HG02840 (cell line): ENCODE measurements at regions not wholly inside any gene's neighbourhood (a gene's known extent, or its start where the extent isn't known, plus 50 kb on each side); places are given as distances from the start of the nearest gene placed in this dataset.

Source experiments
- ATAC-seq: cut with Tn5 transposase; IDR thresholded peaks from one replicate; pipeline ENCODE4 v1.9.1; 2021; ENCODE audit warnings: mild to moderate bottlenecking, moderate library complexity, moderate number of reproducible peaks; ENCODE audit not compliant: unreplicated experiment, low FRiP score

DNA sequence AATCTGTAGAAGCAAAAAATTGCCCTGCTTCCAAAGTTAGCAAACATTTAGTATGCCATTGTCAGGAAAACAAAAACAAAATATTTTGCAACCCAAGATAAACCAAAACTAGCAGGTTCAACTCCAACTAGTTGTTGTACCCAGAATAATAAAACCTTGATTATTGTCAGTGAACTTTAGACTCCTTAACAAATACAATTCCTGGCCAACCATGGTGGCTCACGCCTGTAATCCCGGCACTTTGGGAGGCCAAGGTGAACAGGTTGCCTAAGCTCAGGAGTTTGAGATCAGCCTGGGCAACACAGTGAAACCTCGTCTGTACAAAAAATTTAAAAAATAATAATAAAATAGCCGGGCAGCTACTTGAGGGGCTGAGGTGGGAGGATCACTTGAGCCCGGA is 53.6 kb upstream of the EPCAM start:
- no peak for ATAC-seq

DNA sequence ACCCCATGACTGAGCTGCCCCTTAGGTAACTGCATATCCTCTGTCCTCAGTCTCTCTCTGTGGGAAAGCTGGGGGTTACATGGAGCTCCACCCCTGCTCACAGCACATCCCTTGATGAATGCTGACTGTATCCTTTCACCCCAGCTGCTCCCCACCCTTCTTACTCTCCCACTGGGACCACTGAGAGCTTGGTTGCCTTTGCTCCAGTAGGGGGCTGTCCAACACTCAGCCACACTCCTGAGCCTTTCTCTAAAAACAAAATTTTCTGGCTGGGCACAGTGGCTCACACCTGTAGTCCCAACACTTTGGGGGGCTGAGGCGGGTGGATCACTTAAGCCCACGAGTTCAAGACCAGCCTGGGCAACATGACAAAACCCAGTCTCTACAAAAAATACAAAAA is 55.4 kb upstream of the EPCAM start:
- ATAC-seq, result no peak

DNA sequence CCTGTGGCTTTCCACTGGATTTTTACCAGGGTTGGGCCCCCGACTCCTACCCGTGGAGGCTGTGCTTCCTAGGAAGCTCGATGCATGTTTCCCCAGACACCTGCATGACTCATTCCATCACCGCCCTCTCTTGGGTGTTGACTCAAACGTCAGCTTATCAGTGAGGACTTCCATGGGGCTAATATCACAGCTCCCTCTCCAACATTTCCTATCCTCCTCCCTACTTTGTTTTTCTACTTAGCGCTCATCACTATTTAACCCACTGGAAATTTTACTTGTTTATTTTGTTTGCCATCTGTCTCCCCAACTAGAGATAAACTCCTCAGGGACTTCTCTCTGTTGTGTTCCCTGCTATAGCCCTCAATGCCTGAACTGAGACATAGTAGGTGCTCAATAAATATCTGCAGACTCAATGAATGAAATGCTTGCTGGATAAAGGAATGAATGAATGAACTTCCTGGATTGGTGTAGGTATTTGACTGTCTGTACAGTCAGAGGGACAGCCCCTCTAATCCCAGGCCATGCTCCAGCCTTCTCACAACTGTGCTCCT is 55.9 kb upstream of the EPCAM start:
- no peak for ATAC-seq

DNA sequence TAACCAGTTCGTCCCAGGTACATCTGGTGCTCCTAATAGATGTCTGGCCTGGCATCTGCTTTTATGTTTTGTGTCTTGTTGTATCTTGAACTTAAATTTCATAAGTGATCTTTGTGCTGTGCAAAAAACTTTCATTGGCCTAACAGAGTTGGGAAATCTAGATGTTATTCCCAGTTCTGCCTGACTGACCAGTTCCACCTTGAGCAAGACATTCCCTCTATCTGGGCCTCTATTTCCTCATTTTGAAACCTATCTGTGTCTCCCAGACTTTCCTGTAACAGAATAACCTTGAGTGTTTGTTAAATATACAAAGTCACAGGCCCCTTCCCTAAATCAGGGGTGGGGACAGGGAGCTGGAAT is 56.6 kb upstream of the EPCAM start:
- ATAC-seq, result no peak

DNA sequence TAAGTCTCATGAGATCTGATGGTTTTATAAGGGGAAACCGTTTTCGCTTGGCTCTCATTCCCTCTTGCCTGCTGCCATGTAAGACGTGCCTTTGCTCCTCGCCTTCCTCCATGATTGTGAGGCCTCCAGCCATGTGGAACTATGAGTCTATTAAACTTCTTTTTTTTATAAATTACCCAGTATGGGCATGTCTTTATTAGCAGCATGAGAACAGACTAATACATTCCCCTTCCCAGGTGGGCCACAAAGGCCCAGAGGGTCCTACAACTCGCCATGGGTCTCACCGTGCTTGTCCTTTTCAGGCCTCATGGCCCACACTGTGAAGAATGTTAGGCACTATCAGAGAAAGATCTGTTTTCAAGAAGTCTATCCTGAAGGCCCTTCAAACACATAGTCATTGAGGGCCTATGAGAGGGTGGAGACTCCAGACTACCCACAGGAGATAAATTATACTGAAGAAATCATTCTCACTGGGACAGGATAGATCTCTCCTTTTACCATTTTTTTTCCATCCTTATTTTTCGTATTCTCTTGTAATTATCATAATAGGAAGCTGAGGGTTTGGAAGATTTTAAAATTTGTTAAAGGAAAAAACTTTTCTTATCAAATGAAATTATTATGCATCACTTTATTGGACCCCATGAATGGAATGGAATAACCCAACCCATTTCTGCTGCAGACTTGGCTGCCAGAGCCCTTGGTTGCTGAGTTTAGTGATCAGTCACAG is 57.2 kb upstream of the EPCAM start:
- ATAC-seq, result no peak

DNA sequence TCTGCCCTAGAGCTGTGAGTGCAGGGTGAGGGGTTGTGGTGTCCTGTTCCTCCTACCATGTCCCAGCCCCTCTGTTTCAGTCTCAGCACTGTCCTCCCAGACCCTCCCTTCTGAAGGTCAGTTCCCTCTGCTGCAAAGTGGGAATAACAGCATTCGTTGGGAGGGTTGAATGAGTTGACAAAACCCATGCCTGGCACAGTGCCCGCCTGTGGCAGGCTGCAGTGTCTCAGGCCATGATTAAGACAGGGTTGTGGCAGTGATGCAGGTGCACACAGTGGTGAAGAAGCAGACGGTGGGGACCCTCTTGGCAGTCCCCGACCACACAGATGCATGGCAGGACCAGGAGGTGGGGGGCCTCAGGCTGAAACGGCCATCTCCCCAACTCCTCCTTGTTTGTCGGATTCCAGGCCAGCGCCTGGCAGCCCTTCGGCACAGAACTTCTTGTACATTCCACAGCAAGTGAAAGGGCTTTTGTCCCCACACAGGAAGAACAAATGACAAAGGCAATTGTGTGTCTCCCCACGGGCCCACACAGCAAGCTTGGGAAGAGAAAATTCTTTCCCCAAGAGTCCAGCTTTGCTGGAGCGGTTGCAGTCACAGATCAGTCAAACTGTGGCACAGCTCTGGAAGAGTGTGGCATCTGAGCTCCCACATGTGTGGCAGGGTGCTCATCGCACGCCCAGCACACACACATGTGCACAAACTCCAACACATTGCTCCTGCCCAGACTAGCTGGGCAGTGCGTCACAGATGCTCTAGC is 58.1 kb upstream of the EPCAM start:
- peak; percentile 9 for ATAC-seq

DNA sequence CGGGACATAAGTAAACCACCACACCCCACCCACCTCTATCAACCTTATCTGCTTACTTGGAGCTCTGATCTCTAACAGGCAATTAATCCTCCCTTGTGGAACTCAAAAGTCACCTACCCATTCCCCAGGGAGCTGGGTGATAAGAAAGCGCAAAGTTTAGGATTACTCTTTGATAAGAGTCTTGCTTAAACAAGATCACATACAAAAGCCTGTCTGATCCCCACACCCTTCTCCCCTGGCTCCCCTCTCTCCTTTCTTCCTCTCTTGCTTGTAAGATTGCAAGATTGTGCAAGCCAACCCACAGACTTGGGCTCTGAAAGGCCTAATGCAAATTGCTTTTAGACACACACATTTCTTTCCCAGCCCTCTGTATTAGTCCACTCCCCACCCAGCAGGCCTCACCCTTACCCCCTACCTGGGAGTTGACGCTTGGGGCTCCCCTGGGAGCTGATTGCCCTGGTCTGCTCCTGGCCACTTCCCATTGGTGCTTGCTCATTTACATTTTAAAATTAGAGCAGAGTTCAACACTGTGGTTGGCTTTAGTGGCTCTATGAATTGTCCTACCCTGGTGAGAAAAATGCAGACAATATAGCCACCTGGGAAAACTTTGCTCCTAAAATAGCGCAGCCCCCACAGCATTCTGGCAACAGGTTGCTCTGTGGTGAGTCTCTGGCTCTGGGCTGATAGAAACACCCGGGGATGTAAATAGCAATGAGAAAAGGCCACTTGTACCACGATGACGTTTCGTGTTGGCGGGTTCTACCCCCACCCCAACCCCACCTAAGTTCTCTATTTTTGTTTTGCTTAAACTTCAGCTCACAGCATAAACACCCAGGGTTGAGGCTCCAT is 58.9 kb upstream of the EPCAM start:
- ATAC-seq, result peak; percentile 85

DNA sequence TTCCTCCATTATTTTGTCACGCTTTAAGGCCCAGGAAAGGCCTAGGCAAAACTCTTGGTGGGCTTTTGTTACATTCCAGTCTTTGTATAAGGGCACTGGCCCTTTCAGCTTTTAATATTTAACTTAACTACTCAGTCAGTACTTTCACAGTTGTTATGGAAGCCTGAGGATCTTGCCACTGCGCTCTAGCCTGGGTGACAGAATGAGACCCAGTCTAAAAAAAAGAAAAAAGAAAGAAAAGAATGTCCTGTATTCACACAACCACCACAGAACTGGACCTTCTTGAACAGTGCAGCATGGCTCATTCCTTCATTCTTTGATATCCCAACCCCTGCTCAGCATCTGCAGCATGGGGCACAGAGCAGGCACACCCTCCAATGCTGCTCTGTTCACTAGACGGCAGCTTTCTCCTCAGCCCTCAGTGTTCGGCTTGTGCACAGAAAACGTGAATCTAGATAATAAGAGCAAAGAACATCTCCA is 59.6 kb upstream of the EPCAM start:
- no peak for ATAC-seq

DNA sequence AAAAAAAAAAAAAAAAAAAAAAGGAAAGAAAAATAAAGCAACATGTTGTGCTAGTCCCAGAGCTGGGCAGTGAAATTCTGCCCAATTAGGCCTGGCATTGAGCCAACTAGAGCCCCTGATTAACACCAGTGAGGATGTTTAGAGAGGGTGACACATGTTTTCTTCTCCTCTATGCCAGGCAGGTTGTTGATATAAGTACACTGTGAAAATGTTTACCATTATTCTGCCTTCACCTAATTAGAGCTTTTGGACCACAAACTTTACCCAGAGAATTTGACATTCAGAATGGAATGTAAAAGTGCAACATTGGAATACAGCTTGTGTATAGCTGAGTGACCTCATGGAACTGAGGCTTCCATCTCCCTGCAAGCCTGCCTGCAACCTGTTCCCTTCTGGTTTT is 62.0 kb upstream of the EPCAM start:
- ATAC-seq, result no peak

DNA sequence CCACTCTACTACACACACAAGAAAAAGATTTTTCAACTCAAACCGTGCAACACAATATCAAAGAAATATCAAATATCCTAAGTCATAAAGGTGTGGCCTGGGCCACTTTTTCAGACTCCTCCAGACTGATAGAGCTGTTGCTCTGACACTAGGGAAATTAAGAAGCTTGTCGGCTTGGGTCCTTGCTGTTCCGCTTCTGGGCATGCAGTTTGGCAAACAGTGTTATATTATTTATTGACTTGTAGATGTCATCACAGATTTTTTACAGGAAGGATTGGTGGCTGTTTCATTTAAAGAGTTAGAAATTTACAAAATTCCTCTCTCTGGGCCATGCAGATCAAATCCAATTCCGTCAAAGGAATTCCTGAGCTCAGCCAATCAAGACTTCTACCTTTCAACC is 64.5 kb upstream of the EPCAM start:
- ATAC-seq, result no peak

DNA sequence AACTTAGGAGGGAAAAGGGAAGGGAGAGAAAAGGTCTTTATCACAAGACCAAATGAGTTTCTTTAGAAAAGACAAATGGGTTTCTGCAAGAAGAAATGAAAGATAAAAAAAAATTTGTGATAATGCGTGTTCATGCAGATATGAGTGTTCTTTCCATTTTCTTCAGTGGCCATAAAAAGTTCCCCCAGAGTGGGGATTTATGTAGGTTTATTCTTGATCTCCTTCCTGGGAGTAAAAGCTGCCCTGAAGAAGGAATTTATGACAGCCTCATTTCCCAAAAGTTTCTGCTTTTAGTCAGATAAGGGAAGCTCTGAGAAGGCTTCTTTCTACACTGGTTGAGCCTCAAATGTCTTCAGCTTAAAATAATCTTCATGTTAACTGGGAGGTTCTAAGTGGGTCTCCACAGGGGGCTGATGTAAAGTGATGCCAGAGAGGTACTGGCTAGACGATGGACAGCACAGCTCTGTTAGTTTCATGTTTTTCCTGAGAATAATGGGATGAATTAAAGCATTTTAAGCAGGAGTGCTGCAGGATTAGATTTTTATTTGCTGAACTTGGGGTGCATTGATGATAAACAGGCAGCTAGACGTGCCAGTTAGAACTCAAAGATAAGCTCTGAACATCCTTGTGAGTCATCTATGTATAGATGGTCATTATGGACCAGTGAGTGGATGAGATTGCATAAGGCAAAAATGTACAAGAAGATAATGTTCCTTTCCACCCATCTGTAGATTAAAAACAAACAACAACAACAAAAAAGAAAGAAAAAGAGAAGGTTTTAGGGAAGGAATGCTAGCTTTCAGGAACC is 65.6 kb upstream of the EPCAM start:
- no peak for ATAC-seq

DNA sequence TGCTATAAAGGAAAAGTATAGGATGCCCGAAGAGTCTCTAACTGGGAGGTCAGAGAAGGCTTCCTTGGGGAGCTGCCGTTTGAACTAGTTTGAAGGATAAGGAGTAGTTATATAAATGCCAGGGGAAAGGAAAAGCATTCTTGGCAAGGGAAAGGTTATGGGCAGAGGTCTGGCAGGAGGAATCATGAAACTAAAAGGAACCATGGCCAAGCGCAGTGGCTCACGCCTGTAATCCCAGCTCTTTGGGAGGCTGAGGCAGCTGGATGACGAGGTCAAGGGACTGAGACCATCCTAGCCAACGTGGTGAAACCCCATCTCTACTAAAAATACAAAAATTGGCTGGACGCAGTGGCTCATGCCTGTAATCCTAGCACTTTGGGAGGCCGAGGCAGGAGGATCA is 66.8 kb upstream of the EPCAM start:
- no peak for ATAC-seq

DNA sequence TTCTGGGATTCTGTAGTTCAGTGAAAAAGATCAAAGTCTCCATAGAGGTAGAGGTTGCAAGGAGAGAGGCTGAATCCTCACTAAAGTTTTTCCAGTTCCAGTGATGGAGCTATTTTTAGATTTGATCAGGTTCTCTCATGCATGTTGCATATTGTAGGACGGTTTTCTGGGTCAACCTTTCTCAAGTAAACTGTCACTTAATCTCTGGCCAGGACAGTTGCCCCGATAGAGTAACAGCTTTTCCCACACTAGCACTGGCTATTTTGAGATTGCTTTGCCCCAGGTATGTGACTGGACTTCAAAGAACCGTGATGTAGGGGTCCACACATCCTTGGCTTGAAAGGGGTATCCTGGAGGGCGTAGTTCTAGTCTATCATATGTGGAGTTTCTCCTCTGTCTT is 67.4 kb upstream of the EPCAM start:
- no peak for ATAC-seq

DNA sequence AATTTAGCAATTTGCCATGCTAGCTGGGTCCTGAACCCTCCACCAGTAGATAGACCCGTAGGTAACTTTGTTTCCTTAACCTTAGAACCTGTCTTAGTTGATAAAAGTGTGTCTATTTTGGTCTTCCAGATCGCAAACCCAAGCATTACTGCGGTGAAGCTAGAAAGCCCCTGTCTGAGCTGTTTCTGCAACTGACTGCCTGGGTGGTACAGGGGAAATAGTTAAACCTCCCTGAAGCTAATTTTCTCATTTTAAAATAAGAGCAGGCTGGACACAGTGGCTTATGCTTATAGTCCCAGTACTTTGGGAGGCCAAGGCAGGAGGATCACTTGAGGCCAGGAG is 67.9 kb upstream of the EPCAM start:
- no peak for ATAC-seq

DNA sequence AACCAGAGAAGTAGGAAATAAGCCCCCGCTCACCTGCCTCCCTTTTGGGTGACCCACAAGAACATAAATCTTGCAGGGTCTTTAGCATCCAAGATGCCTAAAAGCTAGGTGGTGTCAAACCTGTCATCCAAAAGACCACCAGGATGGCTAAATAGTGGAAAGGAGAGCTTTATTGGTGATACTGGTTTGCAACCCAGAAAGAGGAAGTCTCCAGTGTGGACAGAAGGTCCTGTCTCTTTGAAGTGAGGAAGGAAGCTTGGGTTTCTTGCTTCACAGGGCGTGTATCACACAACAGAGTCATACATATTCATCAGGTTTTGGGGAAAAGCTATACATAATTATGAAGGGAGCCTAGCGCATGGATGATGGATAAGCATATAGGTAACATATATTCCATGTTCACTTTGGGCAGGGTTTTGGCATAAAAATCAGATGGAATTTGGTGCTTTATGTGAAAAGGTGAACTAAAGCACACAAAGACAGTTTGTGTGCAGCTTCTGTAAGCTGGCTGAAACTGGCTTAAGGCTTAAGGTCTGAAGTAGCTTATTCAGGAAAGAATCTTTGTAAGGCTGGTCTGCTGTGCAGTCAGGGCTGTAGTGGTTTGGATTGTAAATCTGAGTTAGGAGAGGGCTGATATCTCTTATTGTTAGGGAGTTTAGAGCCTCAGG is 68.4 kb upstream of the EPCAM start:
- ATAC-seq, result no peak

DNA sequence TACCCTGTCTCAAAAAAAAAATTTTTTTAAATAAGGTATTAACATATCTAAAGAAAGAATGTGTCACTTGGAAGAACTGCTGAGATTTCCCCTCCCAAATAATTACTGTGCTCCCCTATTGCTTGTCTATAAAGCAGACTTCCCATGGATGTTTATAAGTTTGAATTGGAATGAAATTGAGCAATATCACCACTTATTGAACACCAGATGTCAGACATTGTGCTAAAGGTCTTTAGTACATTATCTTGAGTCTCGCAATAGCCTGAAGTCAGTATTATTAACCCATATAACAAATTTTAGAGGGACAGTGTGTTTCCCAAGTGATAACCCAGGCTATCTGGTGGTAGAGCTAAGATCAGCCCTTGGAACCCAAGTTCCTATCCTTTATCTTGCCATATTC is 69.0 kb upstream of the EPCAM start:
- ATAC-seq, result no peak

DNA sequence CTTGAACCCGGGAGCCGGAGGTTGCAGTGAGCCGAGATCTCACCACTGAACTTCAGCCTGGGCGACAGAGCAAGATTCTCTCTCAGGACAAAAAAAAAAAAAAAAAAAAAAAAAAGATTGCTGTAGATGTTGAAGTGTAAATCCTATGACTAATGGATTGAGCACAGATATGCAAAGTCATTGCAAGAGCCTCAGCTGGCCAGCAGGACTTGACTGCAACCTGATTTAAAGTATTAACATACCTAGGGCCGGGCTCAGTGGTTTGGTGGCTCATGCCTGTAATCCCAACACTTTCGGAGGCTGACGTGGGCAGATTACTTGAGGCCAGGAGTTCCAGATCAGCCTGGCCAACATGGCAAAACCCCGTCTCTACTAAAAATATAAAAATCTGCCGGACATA is 69.6 kb upstream of the EPCAM start:
- ATAC-seq, result no peak

DNA sequence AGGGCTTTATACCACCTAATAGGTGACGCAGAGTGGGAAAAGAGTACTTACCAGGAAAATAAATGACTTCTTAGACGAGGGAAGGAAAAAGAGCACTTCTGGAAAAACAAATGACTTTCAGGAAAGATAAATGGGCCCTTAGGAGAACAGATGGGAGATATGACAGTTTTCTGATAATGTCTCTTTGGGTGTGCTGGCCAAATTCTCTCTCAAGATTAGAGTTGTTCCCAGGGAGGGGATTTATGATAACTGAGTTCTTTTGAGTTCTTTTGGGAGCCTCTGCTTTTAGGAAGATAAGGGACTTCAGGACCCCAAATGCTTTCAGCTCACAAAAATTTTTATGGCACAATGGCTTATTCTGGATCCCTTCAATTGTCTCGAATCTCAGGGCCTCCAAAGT is 70.3 kb upstream of the EPCAM start:
- no peak for ATAC-seq

DNA sequence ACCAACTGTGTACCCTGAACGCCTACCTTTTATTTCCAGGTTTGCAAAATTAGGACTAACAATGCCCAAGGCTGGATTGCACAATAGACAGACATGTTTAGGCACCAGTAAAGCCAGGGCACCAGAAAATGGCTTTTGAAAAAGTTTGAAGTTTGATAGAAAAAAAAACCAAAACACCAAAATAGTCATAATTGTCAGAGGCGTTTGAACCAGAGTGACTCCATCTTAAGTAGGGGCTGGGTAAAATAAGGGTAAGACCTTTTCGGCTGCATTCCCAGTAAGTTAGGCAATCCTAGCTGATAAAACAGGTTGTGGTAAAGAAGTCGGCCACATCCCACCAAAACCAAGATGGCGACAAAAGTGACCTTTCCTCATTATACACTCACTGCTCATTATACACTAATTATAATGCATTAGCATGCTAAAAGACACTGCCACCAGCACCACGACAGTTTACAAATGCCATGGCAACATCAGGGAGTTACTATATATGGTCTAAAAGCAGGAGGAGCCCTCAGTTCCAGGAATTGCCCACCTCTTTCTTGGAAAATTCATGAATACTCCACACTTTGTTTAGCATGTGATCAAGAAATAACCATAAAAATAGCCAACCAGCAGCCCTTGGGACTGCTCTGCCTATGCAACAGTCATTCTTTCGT is 71.2 kb upstream of the EPCAM start:
- ATAC-seq, result no peak
